Osteocyte (in vitro differentiated cells): ENCODE measurements at regions not wholly inside any gene's neighbourhood (a gene's known extent, or its start where the extent isn't known, plus 50 kb on each side); places are given as distances from the start of the nearest gene placed in this dataset.
"Not testable (repeated sequence)": the region's sequence is repeated elsewhere in the genome, so short reads cannot be mapped to it uniquely, and the experiment has no call there.

Source experiments
- DNase-seq: peaks from one replicate; pipeline ENCODE4 v3.0.0; 2021; ENCODE audit warnings: mixed read lengths; ENCODE audit not compliant: unreplicated experiment; ENCODE audit errors: extremely low spot score
- H3K27ac Mint-ChIP-seq: one replicate; pipeline ENCODE4 v1.8.0; 2021; ENCODE audit warnings: mild to moderate bottlenecking, mixed read lengths; ENCODE audit not compliant: unreplicated experiment
- H3K27me3 Mint-ChIP-seq: one replicate; pipeline ENCODE4 v1.8.0; 2021; ENCODE audit warnings: mixed read lengths; ENCODE audit not compliant: unreplicated experiment
- H3K36me3 Mint-ChIP-seq: one replicate; pipeline ENCODE4 v1.8.0; 2021; ENCODE audit warnings: mixed read lengths; ENCODE audit not compliant: unreplicated experiment
- H3K4me1 Mint-ChIP-seq: one replicate; pipeline ENCODE4 v1.8.0; 2021; ENCODE audit warnings: mixed read lengths; ENCODE audit not compliant: unreplicated experiment
- H3K4me3 Mint-ChIP-seq: one replicate; pipeline ENCODE4 v1.8.0; 2021; ENCODE audit warnings: mild to moderate bottlenecking, moderate library complexity, mixed read lengths; ENCODE audit not compliant: unreplicated experiment
- H3K9me3 Mint-ChIP-seq: one replicate; pipeline ENCODE4 v1.8.0; 2021; ENCODE audit warnings: mixed read lengths; ENCODE audit not compliant: unreplicated experiment
- TF ChIP-seq, protein P1 (sequence below): fragments of 200-600 bp; sonication (generic); IDR thresholded peaks from 2 replicates; pipeline ENCODE4 v1.5.0; 2021; ENCODE audit warnings: antibody characterized with exemption, mild to moderate bottlenecking, moderate library complexity

DNA sequence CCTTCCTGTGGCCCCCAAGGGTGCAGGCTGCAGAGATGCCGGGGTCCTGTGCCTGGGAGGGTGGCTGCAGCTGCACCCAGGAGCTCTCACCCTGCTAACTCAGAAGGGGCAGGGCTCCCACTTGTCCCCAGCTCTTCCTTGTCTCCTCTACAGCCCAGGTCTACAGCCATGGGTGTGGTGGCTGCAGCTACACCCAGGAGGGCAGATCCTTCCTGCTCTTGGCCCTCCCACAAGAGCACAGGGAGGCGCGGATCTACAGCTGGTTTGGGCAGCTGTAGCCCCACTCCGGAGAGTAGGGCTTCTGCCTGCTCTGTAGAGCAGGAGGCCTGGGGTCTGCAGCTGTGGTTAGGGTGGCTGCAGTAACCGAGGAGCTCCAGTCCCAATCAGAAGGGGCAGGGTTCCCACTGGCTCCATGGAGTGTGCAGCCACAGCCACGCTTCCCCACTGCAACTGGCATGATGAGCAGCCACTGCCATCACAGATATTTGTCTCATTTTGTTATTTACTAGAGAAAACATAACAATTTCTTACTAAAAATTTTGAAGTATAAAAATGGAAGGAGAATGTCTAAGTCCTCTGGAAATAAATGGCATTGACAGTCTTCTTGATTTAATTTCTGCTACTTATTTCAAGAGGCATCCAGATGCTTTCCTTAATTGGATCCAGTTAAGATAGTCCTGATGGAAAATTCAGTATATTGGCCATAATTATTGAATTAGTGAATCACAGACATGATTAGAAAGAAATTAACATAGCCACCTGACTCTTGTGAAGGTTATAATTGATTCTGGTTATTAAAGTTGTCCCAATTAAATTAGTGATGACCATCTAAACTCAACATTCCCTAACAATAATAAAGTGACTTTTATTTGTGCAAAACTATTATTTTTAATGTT lies 233.6 kb downstream of the KCNE4 start:
- H3K27ac Mint-ChIP-seq: no peak overlapping the region
- peaks cover 2% of the 10 kb centered on the region for H3K4me1 Mint-ChIP-seq
- DNase-seq: no peak
- H3K4me3 Mint-ChIP-seq: no peak overlapping the region
- peaks cover 4% of the 10 kb centered on the region for H3K9me3 Mint-ChIP-seq
- peaks cover 4% of the 10 kb centered on the region for H3K36me3 Mint-ChIP-seq
- H3K27me3 Mint-ChIP-seq: no peaks in the 10 kb centered on the region
- TF ChIP-seq, protein P1, sequence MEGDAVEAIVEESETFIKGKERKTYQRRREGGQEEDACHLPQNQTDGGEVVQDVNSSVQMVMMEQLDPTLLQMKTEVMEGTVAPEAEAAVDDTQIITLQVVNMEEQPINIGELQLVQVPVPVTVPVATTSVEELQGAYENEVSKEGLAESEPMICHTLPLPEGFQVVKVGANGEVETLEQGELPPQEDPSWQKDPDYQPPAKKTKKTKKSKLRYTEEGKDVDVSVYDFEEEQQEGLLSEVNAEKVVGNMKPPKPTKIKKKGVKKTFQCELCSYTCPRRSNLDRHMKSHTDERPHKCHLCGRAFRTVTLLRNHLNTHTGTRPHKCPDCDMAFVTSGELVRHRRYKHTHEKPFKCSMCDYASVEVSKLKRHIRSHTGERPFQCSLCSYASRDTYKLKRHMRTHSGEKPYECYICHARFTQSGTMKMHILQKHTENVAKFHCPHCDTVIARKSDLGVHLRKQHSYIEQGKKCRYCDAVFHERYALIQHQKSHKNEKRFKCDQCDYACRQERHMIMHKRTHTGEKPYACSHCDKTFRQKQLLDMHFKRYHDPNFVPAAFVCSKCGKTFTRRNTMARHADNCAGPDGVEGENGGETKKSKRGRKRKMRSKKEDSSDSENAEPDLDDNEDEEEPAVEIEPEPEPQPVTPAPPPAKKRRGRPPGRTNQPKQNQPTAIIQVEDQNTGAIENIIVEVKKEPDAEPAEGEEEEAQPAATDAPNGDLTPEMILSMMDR: no peak

DNA sequence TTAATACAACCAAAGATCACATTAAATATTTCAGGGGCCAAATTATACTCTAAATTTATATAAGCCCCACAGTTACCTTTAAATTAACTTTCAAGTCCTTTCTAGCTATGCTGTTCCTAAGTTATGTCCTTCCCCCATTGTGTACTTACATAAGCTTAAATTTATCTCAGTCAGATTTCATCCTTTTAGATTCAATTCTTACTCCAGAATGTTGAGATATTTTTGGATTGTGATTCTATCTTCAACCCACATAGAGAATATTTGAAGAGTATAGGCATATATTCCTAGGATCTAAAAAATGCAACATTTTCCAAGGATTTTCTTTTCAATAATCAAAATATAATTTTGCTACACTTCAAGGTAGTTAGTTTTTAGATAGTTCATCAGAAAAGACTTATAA lies 242.8 kb downstream of the KCNE4 start:
- Mint-ChIP-seq H3K27ac (no peak overlapping the region), H3K4me1 (no peaks in the 10 kb centered on the region), H3K27me3 (no peaks in the 10 kb centered on the region), H3K9me3 (peaks cover 8% of the 10 kb centered on the region), H3K36me3 (peaks cover 7% of the 10 kb centered on the region), H3K4me3 (no peak overlapping the region)
- no peak for DNase-seq
- TF ChIP-seq, protein P1: no peak

DNA sequence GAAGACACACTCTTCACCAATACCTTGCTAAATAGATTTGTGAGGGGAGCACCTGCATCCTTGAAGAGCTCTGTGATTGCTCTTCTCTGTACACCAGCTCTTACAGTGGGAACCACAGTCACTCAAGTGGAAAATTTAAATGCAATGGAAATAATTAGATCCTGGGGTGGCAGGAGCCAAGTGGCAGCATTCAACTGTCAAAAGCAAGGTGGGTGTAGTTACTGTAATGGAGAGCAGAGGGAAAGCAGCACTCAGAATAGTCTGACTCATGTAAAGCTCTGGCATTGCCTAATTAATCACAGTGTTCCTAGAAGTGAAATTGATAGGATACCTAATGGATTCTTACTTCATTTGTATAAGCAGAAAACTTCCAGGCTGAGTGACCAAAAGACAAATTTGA lies 245.8 kb downstream of the KCNE4 start:
- no peaks in the 10 kb centered on the region for H3K9me3 Mint-ChIP-seq
- no peaks in the 10 kb centered on the region for H3K27me3 Mint-ChIP-seq
- TF ChIP-seq, protein P1: no peak
- H3K4me3 Mint-ChIP-seq: no peak overlapping the region
- no peaks in the 10 kb centered on the region for H3K4me1 Mint-ChIP-seq
- H3K36me3 Mint-ChIP-seq: no peaks in the 10 kb centered on the region
- no peak for DNase-seq
- H3K27ac Mint-ChIP-seq: no peak overlapping the region

DNA sequence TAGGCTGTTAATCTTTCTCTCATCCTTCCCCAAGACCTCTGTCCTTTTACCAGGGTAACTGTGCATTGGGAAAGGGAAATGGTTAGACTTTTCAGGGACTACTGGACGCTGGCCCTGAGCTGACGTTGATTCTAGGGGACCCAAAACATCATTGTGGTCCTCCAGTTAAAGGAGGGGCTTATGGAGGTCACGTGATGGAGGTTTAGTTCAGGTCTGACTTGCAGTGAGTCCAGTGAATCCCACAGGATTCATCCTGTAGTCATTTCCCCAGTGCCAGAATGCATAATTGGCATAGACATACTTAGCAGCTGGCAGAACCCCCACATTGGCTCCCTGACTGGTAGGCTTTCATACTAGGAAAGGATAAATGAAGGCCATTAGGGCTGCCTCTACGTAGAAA lies 246.3 kb downstream of the KCNE4 start:
- not testable (repeated sequence) for H3K27me3 Mint-ChIP-seq, H3K27ac Mint-ChIP-seq, H3K9me3 Mint-ChIP-seq, DNase-seq, H3K4me1 Mint-ChIP-seq, H3K4me3 Mint-ChIP-seq, H3K36me3 Mint-ChIP-seq

DNA sequence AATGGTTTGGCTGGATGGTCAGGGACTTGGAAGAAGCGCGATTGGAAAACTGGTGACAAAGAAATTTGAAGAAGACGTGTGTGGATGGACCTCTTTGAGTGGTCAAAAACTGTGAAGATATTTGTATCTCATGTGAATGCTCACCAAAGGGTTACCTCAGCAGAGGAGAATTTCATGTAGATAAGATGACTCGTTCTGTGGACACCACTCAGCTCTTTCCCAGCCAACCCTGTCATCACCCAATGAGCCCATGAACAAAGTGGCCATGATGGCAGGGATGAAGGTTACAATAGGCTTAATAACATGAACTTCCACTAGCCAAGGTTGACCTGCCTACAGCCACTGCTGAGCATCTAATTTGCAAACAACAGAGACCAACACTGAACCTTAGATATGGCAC lies 248.3 kb downstream of the KCNE4 start:
- Mint-ChIP-seq H3K4me3 (no peak overlapping the region), H3K4me1 (no peaks in the 10 kb centered on the region), H3K9me3 (no peaks in the 10 kb centered on the region), H3K27ac (no peak overlapping the region), H3K36me3 (no peaks in the 10 kb centered on the region), H3K27me3 (no peaks in the 10 kb centered on the region)
- DNase-seq: no peak
- TF ChIP-seq, protein P1: no peak
